GM23338 (cell line): ENCODE measurements at regions not wholly inside any gene's neighbourhood (a gene's known extent, or its start where the extent isn't known, plus 50 kb on each side); places are given as distances from the start of the nearest gene placed in this dataset.

ENCODE experiments used
- CREB1 ChIP-seq: fragments of 250-450 bp; sonication (Bioruptor Pico); IDR thresholded peaks from 2 replicates; pipeline ENCODE4 v1.5.0; 2020; ENCODE audit warnings: low read depth, mild to moderate bottlenecking, moderate library complexity
- EZH2 ChIP-seq: fragments of 200-600 bp; sonication (generic); IDR thresholded peaks from one replicate; pipeline ENCODE4 v1.8.0; 2017; ENCODE audit warnings: antibody characterized with exemption, mild to moderate bottlenecking, low read depth; ENCODE audit not compliant: unreplicated experiment
- REST ChIP-seq: IDR thresholded peaks from one replicate; pipeline ENCODE4 v1.6.1; 2018; ENCODE audit warnings: antibody characterized with exemption; ENCODE audit not compliant: unreplicated experiment
- TF ChIP-seq, protein P1 (sequence below), 2 experiments: fragments of 200-600 bp in 1 of 2; sonication (generic) in 1 of 2; conservative IDR thresholded peaks; 2 replicates each; pipeline versions ENCODE4 v1.5.1 to v1.6.1; 2016 to 2017; ENCODE audit warnings: antibody characterized with exemption in 2 of 2, low read depth in 2 of 2, mild to moderate bottlenecking in 2 of 2, moderate library complexity in 1 of 2

DNA sequence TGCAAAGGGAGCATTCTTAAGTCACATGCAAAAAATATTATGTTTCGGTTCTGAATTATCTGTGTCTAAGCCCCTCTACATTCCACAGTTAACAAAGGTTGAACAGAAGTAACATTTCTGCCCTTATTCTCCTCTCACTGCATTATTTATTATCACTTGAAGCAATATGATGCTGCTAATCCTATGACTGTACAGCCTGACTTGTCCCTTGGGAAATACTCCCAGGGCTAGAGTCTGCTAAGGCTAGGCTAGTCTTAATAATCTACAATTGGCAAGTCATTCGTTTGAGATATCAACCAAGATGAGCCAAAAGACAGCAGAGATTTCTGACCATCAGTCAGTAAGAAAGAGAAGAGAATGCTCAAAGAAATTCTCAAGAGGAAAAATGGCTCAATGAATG lies 226.9 kb upstream of the HCCS start:
- TF ChIP-seq, protein P1, sequence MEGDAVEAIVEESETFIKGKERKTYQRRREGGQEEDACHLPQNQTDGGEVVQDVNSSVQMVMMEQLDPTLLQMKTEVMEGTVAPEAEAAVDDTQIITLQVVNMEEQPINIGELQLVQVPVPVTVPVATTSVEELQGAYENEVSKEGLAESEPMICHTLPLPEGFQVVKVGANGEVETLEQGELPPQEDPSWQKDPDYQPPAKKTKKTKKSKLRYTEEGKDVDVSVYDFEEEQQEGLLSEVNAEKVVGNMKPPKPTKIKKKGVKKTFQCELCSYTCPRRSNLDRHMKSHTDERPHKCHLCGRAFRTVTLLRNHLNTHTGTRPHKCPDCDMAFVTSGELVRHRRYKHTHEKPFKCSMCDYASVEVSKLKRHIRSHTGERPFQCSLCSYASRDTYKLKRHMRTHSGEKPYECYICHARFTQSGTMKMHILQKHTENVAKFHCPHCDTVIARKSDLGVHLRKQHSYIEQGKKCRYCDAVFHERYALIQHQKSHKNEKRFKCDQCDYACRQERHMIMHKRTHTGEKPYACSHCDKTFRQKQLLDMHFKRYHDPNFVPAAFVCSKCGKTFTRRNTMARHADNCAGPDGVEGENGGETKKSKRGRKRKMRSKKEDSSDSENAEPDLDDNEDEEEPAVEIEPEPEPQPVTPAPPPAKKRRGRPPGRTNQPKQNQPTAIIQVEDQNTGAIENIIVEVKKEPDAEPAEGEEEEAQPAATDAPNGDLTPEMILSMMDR (conservative IDR thresholded peaks at IDR 0.05; ENCODE audit: low read depth in 2 of 2): no peak
- no peak for TF ChIP-seq REST
- TF ChIP-seq EZH2: no peak
- no peak for TF ChIP-seq CREB1 (CRISPR knock-in tag)
